HepG2 (cell line): ENCODE measurements at regions not wholly inside any gene's neighbourhood (a gene's known extent, or its start where the extent isn't known, plus 50 kb on each side); places are given as distances from the start of the nearest gene placed in this dataset.

ENCODE experiments used
- ATAC-seq: fragments of 200-7000 bp; cut with Tn5 transposase; 3 replicates; pipeline ENCODE4 v1.9.1; 2020; ENCODE audit warnings: mild to moderate bottlenecking, moderate library complexity
- BruUV-seq: library from RNA; stranded (reverse); fragments of 400-500 nt; replicated peaks from 2 replicates; lab custom pipeline; 2021; lab: Mats Ljungman, UMichigan
- CTCF ChIA-PET: fragments of 300-600 bp; formaldehyde crosslinking; extraction: SDS; loops from one replicate; lab custom pipeline; 2021; ENCODE audit warnings: low total read pairs, inconsistent platforms, low intra/inter-chr PET ratio; lab: Yijun Ruan, JAX
- POLR2A ChIA-PET: fragments of 350-600 bp; sonication (Branson Sonifier 250); formaldehyde crosslinking; loops from one replicate; lab custom pipeline; 2020; ENCODE audit warnings: antibody characterized with exemption, inconsistent platforms; lab: Yijun Ruan, JAX
- DNase-seq: peaks from one replicate; pipeline ENCODE4 v3.0.0-alpha.2; 2015; ENCODE audit warnings: low spot score
- FAIRE-seq: peaks from 3 replicates; lab custom pipeline; 2011; peaks lifted over from hg19 to GRCh38; lab: Jason Lieb, UNC
- H2AFZ ChIP-seq: one replicate; pipeline ENCODE4 v1.6.1; 2011; ENCODE audit warnings: low read length, inconsistent platforms
- H3K27ac ChIP-seq: fragments of 300-600 bp; 3 replicates; pipeline ENCODE4 v1.8.0; 2011; ENCODE audit warnings: mixed run types, mild to moderate bottlenecking, mixed read lengths, low read length, inconsistent platforms; ENCODE audit not compliant: insufficient read depth; ENCODE audit errors: extremely low read length
- H3K27me3 ChIP-seq, 2 experiments: fragments of 200-600 bp in 1 of 2; 2 replicates in 1 of 2; 3 replicates in 1 of 2; pipeline versions ENCODE4 v1.6.0 to v1.8.0; 2011; ENCODE audit warnings: low read length in 2 of 2, mild to moderate bottlenecking in 2 of 2, moderate library complexity in 2 of 2, inconsistent platforms in 1 of 2; ENCODE audit not compliant: insufficient read depth in 2 of 2, control insufficient read depth in 1 of 2
- H3K36me3 ChIP-seq, 2 experiments: fragments of 200-600 bp in 1 of 2; replicated peaks in 1 of 2; 2 replicates in 1 of 2; 3 replicates in 1 of 2; pipeline versions ENCODE4 v1.5.1 to v1.8.0; 2011; ENCODE audit warnings: low read length in 2 of 2, inconsistent platforms in 1 of 2; ENCODE audit not compliant: insufficient read depth in 2 of 2, control insufficient read depth in 1 of 2
- H3K4me1 ChIP-seq: 2 replicates; pipeline ENCODE4 v1.5.1; 2012; ENCODE audit warnings: low read length, inconsistent platforms; ENCODE audit not compliant: insufficient read depth
- H3K4me2 ChIP-seq: 2 replicates; pipeline ENCODE4 v1.6.0; 2011; ENCODE audit warnings: low read depth, low read length, inconsistent platforms
- H3K4me3 ChIP-seq, 3 experiments: fragments of 200-600 bp in 1 of 3; sonication (generic), shearing (Covaris generic) in 1 of 3; replicated peaks in 1 of 3; 2 replicates each; pipeline ENCODE4 v1.5.1; 2011 to 2016; ENCODE audit warnings: low read length in 3 of 3, inconsistent platforms in 2 of 3, low read depth in 2 of 3, mild to moderate bottlenecking in 2 of 3, control low read depth in 1 of 3, mixed read lengths in 1 of 3; ENCODE audit not compliant: insufficient read depth in 1 of 3
- H3K79me2 ChIP-seq: one replicate; pipeline ENCODE4 v1.6.1; 2011; ENCODE audit warnings: low read length, inconsistent platforms; ENCODE audit not compliant: insufficient read depth
- H3K9ac ChIP-seq: 2 replicates; pipeline ENCODE4 v1.6.0; 2011; ENCODE audit warnings: mild to moderate bottlenecking, low read depth, low read length, inconsistent platforms; ENCODE audit not compliant: insufficient read depth
- H3K9me3 ChIP-seq: 2 replicates; pipeline ENCODE4 v1.5.1; 2012; ENCODE audit warnings: mild to moderate bottlenecking, low read length
- H4K20me1 ChIP-seq: 2 replicates; pipeline ENCODE4 v1.6.0; 2011; ENCODE audit warnings: inconsistent platforms, mild to moderate bottlenecking, low read length, moderate library complexity; ENCODE audit not compliant: insufficient read depth
- CBX2 ChIP-seq, 2 experiments: fragments of 200-600 bp in 1 of 2; sonication (generic); formaldehyde crosslinking in 1 of 2; IDR thresholded peaks; 2 replicates each; pipeline versions ENCODE4 v1.7.0 to v1.8.1; 2018 to 2022; ENCODE audit warnings: low read depth in 2 of 2, low read length in 1 of 2, mild to moderate bottlenecking in 1 of 2, missing genetic modification reagents in 1 of 2
- CREB3 ChIP-seq: sonication (generic); formaldehyde crosslinking; IDR thresholded peaks from 2 replicates; pipeline ENCODE4 v1.5.0; 2020; ENCODE audit warnings: missing genetic modification reagents
- EEA1 ChIP-seq: sonication (generic); formaldehyde crosslinking; IDR thresholded peaks from 2 replicates; pipeline ENCODE4 v1.5.1; 2020; ENCODE audit warnings: mild to moderate bottlenecking, missing genetic modification reagents, borderline replicate concordance
- FOXM1 ChIP-seq: sonication (generic); formaldehyde crosslinking; IDR thresholded peaks from 2 replicates; pipeline ENCODE4 v1.5.0; 2020; ENCODE audit warnings: missing genetic modification reagents
- GTF2F1 ChIP-seq: fragments of 150-350 bp; IDR thresholded peaks from 2 replicates; pipeline ENCODE4 v1.6.1; 2014; ENCODE audit warnings: low read length
- HMGXB4 ChIP-seq, 2 experiments: sonication (generic) in 1 of 2; formaldehyde crosslinking in 1 of 2; IDR thresholded peaks; 2 replicates each; pipeline versions ENCODE4 v1.4.0 to v1.6.1; 2018 to 2020; ENCODE audit warnings: missing genetic modification reagents in 2 of 2, borderline replicate concordance in 1 of 2, low read depth in 1 of 2, mild to moderate bottlenecking in 1 of 2, missing biosample characterization in 1 of 2
- HNF4A ChIP-seq: sonication (generic); formaldehyde crosslinking; IDR thresholded peaks from 2 replicates; pipeline ENCODE4 v1.4.0; 2020; ENCODE audit warnings: missing genetic modification reagents
- RFX5 ChIP-seq: IDR thresholded peaks from 2 replicates; pipeline ENCODE4 v1.6.1; 2011; ENCODE audit warnings: low read depth, low read length, improper control_type of control experiment
- RNF2 ChIP-seq: fragments of 450-650 bp; conservative IDR thresholded peaks from 2 replicates; pipeline ENCODE4 v1.6.1; 2016; ENCODE audit warnings: low read depth
- STAT5B ChIP-seq: sonication (generic); formaldehyde crosslinking; IDR thresholded peaks from 2 replicates; pipeline ENCODE4 v1.4.0; 2020; ENCODE audit warnings: missing genetic modification reagents
- THAP11 ChIP-seq: IDR thresholded peaks from 2 replicates; pipeline ENCODE4 v1.6.1; 2016; ENCODE audit warnings: missing biosample characterization, missing genetic modification reagents
- ZBTB33 ChIP-seq: sonication (generic); formaldehyde crosslinking; IDR thresholded peaks from 2 replicates; pipeline ENCODE4 v1.4.0; 2020; ENCODE audit warnings: missing genetic modification reagents
- ZNF430 ChIP-seq: sonication (generic); formaldehyde crosslinking; IDR thresholded peaks from 2 replicates; pipeline ENCODE4 v1.9.0; 2021; ENCODE audit warnings: mild to moderate bottlenecking, missing genetic modification reagents
- ZNF512B ChIP-seq: sonication (generic); formaldehyde crosslinking; IDR thresholded peaks from 2 replicates; pipeline ENCODE4 v1.5.1; 2020; ENCODE audit warnings: missing genetic modification reagents, mild to moderate bottlenecking, borderline replicate concordance
- ZNF644 ChIP-seq: IDR thresholded peaks from 2 replicates; pipeline ENCODE4 v1.6.1; 2016; ENCODE audit warnings: low read depth
- ZNF776 ChIP-seq: sonication (generic); formaldehyde crosslinking; IDR thresholded peaks from 2 replicates; pipeline ENCODE4 v1.4.0; 2020; ENCODE audit warnings: mild to moderate bottlenecking, missing genetic modification reagents
- ZNF891 ChIP-seq: sonication (generic); formaldehyde crosslinking; IDR thresholded peaks from 2 replicates; pipeline ENCODE4 v1.5.0; 2020; ENCODE audit warnings: mild to moderate bottlenecking, missing genetic modification reagents
- WGBS: methylation state at CpG from one replicate; pipeline ENCODE4 v1.1.6; 2017; ENCODE audit warnings: low lambda C conversion rate; 5-methylcytosine and 5-hydroxymethylcytosine counted together
- in situ Hi-C: cut with HindIII; loops from 2 replicates; pipeline ENCODE4 v1.10.0; 2017; ENCODE audit warnings: low pct_unique_long_range_greater_than_20kb; ENCODE audit not compliant: extremely low pct_ligation_motif_present
- intact Hi-C: fragments of 100-400 bp; cut with micrococcal nuclease; formaldehyde crosslinking; loops from one replicate; pipeline ENCODE4 v1.10.0; 2022; ENCODE audit not compliant: unreplicated experiment

- TF ChIP-seq CBX2 (IDR thresholded peaks at IDR 0.05; ENCODE audit: low read depth, low read length) = no peak
- TF ChIP-seq CBX2 (CRISPR knock-in tag; IDR thresholded peaks at IDR 0.05; ENCODE audit: low read depth) = no peak
- no peak for TF ChIP-seq STAT5B (CRISPR knock-in tag)
- TF ChIP-seq THAP11 (CRISPR knock-in tag) = no peak
- TF ChIP-seq GTF2F1 = no peak
- no peak for TF ChIP-seq ZNF891
- TF ChIP-seq ZNF776 = no peak
- no peak for TF ChIP-seq EEA1 (CRISPR knock-in tag)
- no peak for TF ChIP-seq ZNF430 (CRISPR knock-in tag)
- no peak for TF ChIP-seq HMGXB4 (CRISPR knock-in tag; IDR thresholded peaks at IDR 0.05; ENCODE audit: borderline replicate concordance in 1 of 2, low read depth in 1 of 2)
- no peak for TF ChIP-seq HNF4A (CRISPR knock-in tag)
- TF ChIP-seq FOXM1 (CRISPR knock-in tag) = no peak
- TF ChIP-seq, all 625 proteins: peak for 0
Measured at GRCh38 chr3:150315721-150316120, 92.4 kb upstream of the TSC22D2 start (continued).

- H3K9ac ChIP-seq = no peak overlapping the region
- no peak for FAIRE-seq
- POLR2A ChIA-PET = no interaction called here
- CTCF ChIA-PET = no interaction called here
- no peaks in the 10 kb centered on the region for H3K36me3 ChIP-seq
- in situ Hi-C loops (no loop called here), intact Hi-C loops (no loop called here)
- H3K79me2 ChIP-seq = no peaks in the 10 kb centered on the region
- no peak overlapping the region for H3K4me3 ChIP-seq
- H3K4me1 ChIP-seq = no peaks in the 10 kb centered on the region
- WGBS = 19% methylated on average over 5 of the region's 5 CpGs
- H3K9me3 ChIP-seq = no peaks in the 10 kb centered on the region
- H4K20me1 ChIP-seq = no peaks in the 10 kb centered on the region
- no peak overlapping the region for H3K4me2 ChIP-seq
- no peak for DNase-seq
- no peak overlapping the region for H2AFZ ChIP-seq
- no peak overlapping the region for H3K27ac ChIP-seq
- no TSS peak for BruUV-seq
- no peak for ATAC-seq
- peaks cover 0 to 1% of the 10 kb centered on the region in 2 experiments; a peak in 1 of 5 replicates for H3K27me3 ChIP-seq
- no peak for TF ChIP-seq CREB3
- no peak for TF ChIP-seq ZNF644 (CRISPR knock-in tag)
- TF ChIP-seq RNF2 = no peak
- TF ChIP-seq ZNF512B (CRISPR knock-in tag) = no peak
- TF ChIP-seq RFX5 = no peak
- no peak for TF ChIP-seq ZBTB33 (CRISPR knock-in tag)
Measured at GRCh38 chr3:150314248-150315004, 93.7 kb upstream of the TSC22D2 start.
